GM21786 (cell line): ENCODE measurements at regions not wholly inside any gene's neighbourhood (a gene's known extent, or its start where the extent isn't known, plus 50 kb on each side); places are given as distances from the start of the nearest gene placed in this dataset.
A peak's percentile ranks its signal among the peaks of the same experiment; 100 is the strongest.
"Not testable (repeated sequence)": the region's sequence is repeated elsewhere in the genome, so short reads cannot be mapped to it uniquely, and the experiment has no call there.

Experiments
- ATAC-seq: cut with Tn5 transposase; IDR thresholded peaks from one replicate; pipeline ENCODE4 v1.9.1; 2021; ENCODE audit not compliant: unreplicated experiment

DNA sequence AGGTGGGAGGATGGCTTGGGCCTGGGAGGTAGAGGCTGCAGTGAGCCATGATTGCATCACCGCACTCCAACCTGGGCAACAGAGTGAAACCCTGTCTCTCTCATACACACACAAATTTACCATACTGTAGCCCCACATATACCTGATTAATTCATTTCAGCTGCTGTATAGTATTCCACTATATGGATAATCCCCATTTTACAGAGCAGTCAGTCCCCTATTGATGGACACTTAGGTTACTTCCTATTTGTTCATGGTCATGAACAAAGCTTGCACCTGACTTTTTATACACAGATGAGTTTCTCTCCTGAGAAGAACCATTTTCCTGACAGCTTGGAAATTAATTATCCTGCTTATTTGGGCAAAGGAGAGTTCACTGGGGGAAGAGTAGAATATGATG, 59.2 kb downstream of the EMX2 start:
- ATAC-seq, result no peak

DNA sequence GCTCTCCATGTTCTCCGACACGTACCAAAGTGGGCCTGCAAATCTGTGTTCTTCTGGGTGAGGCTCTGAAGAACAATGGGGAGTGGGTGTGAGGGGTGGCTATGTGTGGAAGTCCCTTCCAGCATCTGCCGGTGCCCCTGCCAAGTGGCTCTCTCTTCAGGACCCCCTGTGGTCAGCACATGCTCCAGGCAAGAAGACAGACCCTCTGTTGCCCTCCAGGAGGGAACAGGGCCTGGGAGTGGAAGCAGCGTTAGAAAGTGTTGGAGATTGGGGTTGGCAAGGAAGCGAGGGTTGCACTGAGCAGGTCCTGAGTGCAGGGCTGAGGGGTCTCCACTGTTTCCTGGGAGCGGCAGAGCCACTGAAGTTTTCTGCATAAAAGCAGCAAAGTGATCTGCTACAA, 60.5 kb downstream of the EMX2 start:
- ATAC-seq, result no peak

DNA sequence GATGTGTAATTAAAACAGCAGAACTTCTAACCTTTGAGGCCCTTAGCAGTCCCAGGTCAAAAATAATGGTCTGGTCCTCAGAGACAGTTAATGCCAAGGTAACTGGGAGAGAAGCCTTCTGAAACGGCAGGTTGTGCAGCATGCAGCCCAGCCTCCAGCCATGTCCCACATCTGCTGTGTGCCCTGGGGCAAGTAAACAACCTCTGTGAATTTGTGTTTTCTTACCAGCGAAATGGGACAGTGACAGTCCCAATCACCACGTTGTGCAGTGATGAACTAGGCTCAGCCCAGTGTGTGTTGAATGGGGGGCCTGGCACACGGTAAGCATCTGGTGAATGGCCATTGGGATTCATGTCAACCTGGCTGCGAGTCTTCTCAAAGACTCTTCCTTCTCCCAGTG, 61.2 kb downstream of the EMX2 start:
- no peak for ATAC-seq

DNA sequence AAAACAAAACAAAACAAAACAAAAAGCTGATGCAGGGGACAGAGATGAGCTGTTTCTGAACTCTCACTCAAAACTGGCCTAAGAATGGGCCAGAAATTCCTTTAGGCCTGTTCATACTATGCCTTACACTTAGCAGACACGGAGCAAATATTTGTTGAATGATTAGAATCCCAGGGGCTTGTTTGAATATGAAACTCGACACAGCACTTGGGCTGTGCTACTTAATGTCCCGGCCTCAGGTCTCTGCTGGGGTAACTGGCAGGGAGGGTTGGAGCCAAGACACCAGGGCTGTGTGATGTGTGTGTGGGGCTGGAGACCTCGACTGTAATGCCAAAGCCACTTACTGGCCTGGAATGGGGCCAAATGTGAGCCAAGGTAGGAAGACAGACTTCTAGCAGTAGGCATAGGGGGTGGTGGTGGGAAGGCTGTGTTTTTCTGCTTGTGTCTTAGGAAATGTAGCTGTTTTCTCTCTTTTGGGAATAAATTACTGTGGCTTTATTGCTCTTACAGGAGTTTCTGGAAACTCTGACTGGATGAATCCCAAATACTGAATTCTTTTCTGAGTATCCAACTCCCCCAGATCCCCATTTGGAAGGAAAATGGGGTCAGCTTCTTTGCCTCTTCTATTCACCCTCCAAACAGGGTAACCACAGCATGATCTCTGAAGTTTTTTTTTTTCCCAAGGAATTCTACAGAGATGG, 66.7 kb downstream of the EMX2 start:
- no peak for ATAC-seq

DNA sequence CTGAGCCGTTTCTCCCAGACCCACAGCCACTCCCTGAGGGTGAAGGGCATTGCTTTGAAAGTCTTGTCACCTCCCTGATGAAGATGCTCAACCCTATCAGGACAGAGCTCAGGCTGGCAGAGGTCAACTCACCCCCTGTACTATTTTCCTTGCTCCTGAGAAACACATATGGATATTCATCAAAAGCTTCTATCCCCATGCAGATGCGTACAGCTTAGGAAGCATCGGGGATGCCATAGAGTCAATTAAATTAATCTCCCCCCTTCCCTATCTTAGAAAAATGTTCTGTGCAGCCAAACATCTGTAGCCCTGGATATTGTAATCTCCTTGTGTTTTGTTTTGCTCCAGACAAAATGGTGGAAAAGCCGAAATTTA, 67.2 kb downstream of the EMX2 start:
- no peak for ATAC-seq

DNA sequence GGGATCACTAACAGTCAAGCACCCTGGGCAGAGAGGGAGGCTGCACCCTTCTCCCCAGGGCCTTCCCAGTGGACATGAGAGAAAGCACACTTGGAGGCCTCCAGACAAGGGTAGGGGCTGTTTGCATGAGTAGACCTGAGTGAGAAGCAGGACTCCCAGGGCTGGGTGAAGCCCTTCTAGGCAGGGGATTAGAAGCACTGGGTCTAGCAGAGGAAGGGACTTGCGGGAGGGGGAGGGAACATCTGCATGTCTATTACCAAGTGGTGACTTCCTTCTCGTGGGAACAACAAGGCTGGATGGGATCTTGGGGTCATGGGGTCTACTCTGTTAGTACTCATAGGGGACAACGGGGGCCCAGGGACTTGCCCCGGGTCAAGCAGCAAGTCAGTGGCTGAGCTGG, 67.8 kb downstream of the EMX2 start:
- no peak for ATAC-seq

DNA sequence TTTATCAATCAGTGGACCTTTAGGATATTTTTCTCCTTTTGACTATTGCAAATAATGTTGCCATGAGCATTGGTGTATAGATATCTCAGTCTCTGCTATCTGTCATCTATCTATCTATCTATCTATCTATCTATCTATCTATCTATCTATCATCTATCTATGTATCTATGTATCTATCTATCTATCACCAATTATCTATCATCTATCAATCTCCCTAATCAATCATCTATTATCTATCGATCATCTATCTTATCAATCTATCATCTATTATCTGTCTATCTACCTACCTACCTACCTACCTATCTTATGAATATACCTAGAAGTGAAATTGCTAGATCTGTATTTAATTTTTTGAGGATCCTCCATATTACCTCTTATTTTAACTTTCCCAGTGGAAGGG, 69.6 kb downstream of the EMX2 start:
- no peak for ATAC-seq

DNA sequence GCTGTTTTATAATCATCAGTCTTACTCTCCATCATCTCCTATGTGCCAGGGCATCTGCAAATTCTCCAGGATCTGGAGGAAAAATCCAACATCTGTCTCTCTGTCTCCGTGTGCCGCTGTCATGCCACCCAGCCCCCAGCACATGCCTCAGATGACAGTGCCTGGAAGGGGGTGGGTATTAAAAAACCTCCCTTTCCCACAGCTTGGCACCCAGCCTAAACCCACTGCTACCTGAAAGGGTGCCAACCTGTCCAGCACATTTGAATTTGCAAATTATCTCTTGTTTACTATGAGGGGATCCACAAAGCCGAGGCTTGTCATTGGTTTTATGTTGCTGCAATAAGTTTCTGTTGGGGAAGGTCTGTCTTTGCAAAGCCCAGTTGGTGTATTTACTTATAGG, 73.1 kb downstream of the EMX2 start:
- ATAC-seq, result no peak

DNA sequence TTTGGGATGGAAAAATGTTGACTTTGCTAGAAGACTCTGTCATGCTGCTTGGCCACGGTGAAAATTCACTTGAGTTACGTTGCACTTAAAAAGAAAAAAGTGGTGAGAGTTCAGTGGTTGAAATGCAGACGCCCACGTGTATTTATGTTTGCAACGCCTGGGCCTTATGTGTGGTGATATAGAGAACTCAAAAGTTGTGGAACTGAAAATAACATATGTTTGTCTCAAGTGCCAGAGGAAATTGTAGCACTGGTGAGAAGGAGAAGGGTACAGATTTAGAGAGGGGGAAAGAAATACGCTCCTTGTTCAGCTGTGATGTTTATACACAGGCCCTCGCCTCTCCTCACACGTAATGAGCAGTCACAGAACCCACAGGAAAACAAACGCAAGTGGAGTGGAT, 73.6 kb downstream of the EMX2 start:
- ATAC-seq, result peak; percentile 38

DNA sequence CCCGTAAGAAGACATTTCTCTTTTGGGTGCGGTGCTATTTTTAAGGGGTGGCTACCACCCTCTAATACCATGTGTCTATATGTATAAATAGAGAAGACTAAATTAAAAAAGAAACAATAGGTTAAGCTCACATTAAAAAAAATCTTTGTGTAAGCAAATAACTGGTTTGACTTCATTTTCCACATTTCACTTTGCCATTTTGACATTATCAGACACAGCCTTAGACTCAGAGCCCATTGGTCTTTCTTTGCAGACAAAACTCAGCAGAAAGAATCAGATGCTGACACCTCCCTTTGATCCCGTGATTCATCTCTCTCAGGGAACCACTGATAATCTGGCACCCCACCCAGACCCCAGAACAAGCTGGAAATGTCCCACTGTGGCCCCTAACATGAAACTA, 74.5 kb downstream of the EMX2 start:
- ATAC-seq, result no peak

DNA sequence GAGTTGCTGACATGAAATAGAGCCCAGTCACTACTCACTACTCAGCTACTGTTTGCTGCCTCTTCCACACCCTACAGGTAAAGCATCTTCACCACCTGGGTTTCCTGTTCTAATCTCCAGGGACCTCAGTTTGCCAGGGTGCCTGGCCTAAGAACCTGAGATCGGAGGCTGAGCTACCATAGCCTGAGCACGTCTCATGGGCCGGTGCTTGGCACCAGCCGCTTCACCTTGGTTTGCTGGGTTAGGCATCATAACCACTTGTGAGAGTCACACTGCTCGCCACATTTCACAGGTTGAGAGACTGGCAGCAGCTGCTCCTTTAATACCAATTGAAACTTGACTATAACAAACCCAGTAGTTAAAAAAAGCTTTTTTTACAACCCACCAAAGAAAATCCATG, 75.1 kb downstream of the EMX2 start:
- ATAC-seq, result no peak

DNA sequence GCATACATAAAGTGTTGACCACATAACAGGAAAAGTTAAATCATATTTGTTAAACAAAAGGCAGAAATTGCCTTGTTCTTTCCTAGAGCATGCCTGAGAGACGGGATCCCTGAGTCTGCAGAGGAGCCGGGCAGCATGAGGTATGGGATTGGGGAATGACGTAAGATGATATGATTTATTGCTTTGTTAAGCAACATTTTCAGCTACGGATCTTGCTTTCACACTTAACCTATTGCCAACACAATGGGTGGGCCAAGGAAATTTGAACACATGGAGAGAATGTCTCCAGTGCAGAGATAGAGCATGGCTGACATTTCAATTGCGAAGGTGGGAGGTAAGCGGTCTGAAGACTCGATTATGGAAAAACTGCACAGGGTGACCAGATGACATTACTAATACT, 76.7 kb downstream of the EMX2 start:
- no peak for ATAC-seq

DNA sequence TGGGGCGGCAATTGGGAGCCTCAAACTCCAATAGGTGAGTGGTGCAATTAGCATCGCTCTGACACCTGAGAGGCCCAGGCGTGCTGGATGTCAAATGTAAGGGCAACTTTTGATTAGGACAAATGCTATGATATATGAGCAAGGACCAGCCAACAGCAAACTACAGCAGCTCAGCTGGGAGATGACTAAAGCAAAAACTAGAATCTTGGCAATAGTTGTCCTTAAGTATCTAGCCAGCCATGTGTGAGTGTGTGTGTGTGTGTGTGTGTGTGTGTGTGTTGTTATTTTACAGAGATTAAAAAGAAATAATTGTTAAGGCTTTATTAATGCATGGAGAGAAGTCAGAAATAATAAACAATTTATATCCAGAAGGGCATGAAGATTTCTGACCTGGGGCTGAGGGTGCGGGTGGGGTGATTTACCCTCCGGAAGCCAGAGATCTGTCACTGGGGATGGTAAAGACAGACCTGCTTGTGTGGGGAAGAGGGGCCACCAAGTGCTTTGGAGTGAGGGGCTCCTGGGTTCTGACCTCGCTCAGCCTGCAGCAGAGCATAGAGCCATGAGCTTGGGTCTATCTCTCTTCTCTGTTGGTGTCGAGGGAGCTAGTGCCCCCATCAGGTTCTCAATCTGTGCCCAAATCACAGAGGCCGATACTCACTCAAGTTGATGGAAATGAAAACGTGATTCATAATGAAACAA, 77.3 kb downstream of the EMX2 start:
- no peak for ATAC-seq

DNA sequence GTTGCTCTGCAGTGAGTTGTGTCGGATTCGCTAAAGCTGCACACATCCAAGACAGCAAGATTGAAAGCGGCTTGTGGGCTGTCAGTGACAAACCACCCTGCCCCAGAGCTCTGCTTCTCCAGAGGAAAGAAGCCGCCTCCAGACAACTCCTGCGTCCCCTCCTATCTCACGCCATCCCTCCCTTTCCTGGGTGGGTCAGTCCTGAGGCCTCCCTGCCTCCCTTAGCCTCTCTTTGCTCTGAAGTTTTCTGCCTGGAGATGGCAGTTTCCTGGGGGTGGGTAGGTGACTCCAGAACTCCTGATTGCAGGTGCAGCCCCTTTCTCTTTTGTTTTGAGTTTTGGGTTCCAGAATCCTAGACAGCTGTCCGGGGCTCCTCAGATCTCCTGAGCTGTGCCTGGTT, 78.7 kb downstream of the EMX2 start:
- no peak for ATAC-seq

DNA sequence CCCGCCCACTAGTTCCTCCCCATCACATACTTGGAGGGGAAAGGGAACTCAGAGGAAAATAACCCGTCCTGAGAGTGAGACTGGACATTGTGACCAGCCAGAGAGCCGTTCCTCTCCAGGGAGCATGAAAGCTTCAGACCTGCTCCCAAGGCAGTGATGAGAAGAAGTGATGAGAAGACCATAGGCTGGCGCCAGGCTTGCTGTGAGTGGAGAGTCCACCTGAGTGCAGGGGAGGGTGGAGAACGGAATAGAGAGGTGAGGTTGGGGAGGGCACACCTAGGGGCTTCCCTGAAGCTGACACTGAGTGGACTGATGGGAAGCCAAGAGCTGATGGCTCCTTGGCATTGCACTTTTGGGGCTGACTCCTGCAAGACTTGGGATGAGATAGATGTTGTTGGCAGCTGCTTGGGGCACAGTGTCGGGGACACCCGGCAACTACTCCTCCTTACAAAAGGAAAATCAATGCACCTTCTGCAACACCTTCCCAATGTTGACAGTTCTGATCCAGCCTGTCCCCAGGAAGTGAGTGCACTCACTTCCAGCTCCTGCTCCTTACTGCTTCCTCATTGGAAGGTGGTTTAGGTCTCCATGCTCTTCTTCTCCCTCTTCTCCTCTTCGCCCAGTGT, 79.4 kb downstream of the EMX2 start:
- no peak for ATAC-seq

DNA sequence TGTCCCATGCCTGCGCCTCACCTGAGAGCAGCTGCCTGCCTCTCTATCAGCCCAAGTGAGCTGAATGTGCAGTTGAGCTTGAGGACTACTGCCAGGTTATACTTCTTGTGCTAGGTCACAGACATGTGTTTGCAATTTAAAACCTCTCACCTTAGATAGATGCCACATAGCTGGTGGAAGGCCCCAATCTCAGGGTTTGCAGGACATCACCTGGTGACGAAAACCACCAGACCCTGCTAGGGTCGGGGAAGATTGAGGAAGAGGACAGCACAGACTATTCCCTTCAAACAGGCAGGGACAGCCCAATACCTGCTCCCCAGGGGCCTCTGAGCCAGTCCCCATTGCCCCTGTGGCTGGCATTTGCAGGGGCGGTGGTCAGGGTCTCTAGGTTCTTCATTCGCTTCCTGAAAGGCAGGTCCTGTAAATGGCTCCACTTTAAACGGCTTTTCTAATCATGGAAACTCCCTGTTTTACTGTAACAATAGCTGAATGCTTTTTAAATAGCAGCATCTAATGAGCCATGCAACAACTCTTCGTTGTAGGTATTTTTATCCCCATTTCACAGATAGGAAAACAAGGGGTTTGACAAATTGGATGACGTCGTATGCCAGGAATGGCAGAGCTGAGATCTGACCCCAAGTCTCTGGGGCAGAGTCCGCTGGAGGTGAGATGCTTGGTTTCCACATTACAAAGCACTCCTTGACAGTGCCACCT, 80.1 kb downstream of the EMX2 start:
- no peak for ATAC-seq

DNA sequence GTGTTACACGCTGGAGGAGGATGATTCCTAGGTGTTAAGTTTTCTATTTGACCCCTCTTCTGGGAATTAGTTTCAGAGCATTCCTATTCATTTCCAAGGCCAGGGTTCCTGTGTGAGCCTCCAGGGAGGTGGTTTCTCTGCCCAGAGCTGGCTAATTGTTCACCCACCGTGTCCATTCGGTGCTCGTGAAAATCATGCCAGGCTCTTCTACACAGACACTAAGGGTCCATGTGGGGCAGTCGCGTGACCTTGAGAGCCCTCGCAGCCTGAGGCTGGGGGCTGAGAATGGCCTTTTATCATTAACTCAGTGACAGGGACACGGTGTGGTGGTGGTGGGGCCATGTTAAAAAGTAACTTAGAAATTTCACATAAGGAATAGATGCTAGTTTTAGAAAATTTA, 83.7 kb downstream of the EMX2 start:
- ATAC-seq, result no peak

DNA sequence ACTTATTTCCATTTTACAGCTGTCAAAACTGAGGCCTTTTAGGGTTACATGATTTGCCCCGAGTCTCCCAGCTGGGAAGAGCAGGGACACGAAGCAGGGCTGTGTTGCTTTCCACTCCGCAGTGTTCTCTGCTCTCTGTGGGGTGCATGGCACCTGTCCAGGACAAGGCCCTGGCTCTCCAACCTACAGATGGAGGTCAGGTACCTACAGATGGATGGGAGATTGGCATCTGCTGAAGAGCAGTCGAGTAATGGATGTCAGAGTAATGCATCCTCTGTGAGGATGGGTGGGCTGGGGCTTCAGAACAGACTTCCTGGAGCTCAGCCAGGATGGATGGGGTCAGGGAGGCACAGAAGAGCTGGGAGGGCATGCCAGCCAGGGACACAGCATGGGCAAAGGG, 85.0 kb downstream of the EMX2 start:
- ATAC-seq, result no peak

DNA sequence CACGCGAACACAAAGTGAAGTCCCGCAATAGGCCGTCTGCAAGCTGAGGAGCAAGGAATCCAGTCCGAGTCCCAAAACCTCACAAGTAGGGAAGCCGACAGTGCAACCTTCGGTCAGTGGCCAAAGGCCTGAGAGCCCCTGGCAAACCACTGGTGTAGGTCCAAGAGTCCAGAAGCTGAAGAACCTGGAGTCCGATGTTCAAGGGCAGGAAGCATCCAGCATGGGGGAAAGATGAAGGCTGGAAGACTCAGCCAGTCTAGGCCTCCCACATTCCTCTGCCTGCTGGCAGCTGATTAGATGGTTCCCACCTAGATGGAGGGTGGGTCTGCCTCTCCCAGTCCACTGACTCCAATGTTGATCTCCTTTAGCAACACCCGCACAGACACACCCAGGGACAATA, 87.2 kb downstream of the EMX2 start:
- ATAC-seq, result not testable (repeated sequence)

DNA sequence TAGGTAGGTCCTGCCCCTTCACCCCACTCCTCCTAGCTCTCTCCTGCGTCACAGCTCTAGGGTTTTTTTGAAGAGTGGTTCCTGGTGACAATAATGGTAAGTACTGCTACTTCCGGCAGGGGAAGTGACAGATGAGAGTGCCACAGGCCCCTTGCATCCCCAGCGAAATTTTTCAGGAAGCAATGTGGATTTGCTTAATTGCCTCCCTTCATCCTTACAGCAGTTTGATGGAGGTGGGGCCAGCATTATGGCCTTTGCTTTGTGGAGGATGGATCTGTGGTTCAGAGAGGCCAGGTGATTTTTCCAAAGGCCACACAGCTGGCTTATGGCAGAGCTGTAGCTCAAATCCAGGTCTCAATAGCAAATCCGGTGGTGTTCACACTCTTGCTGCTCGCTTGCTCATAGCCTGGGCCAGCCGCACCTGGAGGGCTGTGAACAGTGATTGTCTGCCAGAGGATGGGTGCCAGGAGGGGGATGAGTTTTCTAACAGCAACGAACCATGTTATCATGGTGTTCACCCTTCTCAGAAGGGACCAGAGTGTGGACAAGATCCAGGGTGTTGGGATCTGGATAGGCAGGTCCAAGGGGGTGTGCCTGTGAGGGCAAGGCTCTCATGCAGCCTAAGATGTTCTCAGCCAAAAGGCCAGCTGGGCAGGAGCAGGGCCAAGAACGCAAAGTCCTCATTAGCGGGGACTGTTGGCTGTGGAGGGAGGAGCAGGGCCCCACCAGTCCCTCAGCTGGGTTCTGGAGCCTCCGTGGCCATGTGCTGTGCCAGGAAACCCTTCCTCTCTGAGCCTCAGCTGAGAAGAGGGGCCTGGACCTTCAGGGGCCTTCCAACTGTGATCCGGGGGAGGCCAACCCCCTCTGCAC, 89.0 kb downstream of the EMX2 start:
- ATAC-seq, result no peak

DNA sequence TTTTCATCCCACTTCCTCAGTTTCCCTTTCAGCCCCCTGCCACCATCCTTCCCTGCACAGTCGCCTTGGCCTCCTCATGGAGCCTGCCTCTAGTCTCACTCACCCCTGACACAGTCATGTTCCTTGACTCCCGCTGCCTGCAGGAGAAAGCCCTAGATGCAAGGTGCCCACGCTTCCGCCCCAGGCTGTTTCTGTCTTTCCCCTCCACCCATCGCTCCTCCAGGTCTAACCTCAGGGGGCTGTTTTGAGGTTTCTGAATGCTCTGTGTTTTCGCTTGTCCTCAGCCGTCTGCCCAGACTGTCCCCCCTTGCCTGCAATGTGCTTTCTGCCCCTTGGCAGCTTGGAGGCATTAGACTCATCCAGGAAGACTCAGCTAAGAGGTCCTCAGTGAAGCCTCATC, 89.9 kb downstream of the EMX2 start:
- ATAC-seq, result no peak
